HG02678 (cell line): ENCODE measurements at regions not wholly inside any gene's neighbourhood (a gene's known extent, or its start where the extent isn't known, plus 50 kb on each side); places are given as distances from the start of the nearest gene placed in this dataset.

Experiments
- ATAC-seq: cut with Tn5 transposase; IDR thresholded peaks from one replicate; pipeline ENCODE4 v1.9.1; 2021; ENCODE audit warnings: mild to moderate bottlenecking, moderate library complexity; ENCODE audit not compliant: unreplicated experiment

DNA sequence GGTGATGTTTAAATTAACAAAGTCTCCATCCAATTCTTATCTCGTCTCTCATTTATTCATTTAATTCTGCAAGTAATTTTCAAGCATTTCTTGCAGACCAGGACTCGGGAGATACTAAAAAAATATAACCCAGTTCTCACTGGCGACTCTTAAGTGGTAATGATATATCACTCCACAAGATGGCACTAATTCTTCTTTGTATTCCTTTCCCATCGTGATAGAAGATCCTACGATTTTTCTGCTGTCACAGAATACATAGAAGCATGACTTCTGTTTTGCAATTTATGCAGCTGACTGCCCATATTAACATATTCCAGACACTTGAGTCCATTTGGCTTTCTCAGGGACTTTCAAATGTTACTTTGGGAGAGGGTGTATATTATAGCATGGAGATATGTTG lies 64.0 kb upstream of the FGF13 start:
- no peak for ATAC-seq

DNA sequence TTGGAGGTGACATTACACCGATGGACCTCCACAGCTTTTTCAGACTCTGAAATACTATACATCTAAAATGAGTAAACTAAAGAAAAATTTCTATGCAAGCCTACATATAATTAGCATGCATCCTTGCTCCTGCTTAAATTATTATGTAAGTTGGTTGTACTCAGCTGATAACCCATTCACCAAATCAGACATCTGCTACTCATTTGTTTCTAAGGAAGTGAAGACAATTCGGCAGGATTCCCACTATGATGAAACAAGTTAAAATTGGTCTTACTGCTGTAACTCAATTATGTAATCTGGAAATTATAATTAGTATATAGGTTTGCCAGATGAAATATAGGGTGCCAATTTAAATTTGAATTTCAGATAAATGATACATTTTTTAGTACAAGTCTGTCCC lies 59.5 kb upstream of the FGF13 start:
- no peak for ATAC-seq

DNA sequence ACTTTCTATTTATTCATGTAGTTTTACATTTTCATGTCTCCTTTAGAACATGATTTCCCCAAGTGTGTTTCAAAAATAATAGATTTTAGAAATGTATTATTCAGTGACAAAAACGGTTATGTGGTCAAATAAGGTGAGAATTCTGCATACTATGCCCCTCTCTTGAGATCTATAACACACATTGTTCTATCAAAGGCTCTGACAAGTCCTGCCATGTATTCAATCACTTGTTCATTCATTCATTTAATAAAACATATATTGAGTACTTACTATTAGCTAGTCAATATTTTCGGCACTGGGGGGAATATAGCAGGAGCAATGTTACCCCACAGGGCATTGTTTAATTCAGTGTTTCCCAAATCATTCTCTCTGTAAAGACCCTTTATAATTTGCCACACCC lies 58.4 kb upstream of the FGF13 start:
- no peak for ATAC-seq

DNA sequence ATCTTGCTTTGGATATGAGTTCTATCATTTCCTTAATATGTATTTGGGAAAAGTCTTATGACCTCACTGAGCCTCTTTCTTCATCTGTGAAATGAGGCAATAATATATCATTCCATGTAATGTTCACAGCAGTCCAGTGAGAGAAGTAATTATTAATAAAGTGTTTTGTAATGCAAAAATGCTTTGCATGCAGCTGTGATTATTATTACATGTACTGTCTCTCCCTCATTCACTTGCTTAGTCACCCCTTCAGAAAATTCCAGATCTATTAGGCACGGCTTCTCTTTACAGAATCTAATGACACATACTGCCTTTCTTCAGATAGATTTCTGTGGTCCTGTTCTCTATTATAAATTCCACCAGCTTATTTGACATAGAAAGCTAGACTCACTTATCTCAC lies 53.5 kb upstream of the FGF13 start:
- ATAC-seq: no peak

DNA sequence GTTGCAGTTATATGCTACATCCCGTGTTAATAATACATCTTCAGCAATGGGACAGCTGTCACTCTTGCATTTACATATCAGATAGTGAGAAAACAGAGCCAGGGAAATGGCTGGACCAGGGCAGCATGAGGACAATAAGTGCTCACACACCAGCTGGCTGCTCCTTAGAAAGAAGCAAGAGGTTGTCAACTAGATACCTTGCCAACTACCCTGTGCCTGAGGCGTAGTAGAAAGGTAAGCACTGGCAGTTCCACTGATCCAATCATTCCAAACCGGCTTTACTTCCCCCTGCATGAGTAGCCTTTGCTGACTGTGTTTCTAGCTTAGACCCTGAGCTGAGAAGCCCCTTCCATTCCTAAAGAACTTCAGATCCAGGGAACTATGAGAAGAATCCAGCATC lies 52.2 kb upstream of the FGF13 start:
- ATAC-seq: no peak

DNA sequence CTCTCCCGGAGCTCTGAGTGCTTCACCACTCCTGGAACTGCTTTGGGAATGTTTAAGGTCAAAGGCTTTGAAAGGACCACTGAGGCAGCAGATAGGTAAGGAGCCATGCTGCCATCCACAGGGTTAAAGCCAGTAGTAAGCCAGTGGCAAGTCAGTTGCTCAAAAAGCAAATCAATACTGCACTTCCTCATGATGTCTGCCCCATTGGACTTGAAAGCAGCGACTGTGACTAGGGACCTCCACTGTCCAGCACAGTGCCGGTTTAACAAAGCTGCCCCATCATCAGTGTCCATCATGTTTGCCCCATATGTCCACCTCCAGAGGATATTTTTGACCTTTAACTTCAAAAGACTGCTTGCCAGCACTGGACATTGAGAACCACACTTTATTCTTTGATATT lies 49.9 kb upstream of the FGF13 start:
- ATAC-seq: no peak
